ENCODE measurements at regions not wholly inside any gene's neighbourhood (a gene's known extent, or its start where the extent isn't known, plus 50 kb on each side); places are given as distances from the start of the nearest gene placed in this dataset.

DNA sequence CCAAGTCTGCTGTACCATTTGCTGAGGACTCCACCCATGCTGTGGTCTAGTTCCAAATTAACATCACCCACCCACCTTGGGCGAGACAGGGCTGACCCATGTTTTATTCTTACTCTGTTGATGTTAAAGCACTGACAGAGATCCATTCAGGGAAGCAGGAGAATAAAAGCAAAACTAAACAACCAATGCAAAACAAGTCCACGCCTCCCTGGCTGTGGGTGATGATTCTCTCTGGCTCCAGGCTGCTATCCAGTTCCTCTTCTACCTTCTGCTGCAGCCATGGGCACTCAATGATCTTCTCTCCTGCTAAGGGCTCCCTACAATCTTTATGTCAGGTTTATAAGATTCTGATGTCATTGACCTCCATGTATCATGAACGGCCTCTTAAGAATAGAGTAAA lies 786.6 kb upstream of the ID2 start:
- Histone ChIP-seq H3K4me3 (ENCODE audit: low read length) (no peak overlapping the region), H3K4me1 (ENCODE audit: control insufficient read depth, insufficient read depth, low read length) (peaks cover 2% of the 10 kb centered on the region), H3K27ac (ENCODE audit: low read length) (no peak overlapping the region), H3K9me3 (replicated peaks; ENCODE audit: control insufficient read depth, low read depth, low read length) (no peaks in the 10 kb centered on the region), H3K36me3 (ENCODE audit: control insufficient read depth, insufficient read depth, low read length) (no peaks in the 10 kb centered on the region), H3K27me3 (ENCODE audit: control insufficient read depth, insufficient read depth, low read length) (no peaks in the 10 kb centered on the region)
- DNase-seq = no peak
- WGBS (ENCODE audit: insufficient coverage) = 70% methylated on average over 2 of the region's 3 CpGs

- whole genome bisulfite sequencing (ENCODE audit: insufficient coverage) = no CpG with 5 or more reads among the region's 5 CpGs
- Histone ChIP-seq H3K27ac (ENCODE audit: low read length) (no peak overlapping the region), H3K4me3 (ENCODE audit: low read length) (no peak overlapping the region), H3K4me1 (ENCODE audit: control insufficient read depth, insufficient read depth, low read length) (peaks cover 2% of the 10 kb centered on the region), H3K27me3 (ENCODE audit: control insufficient read depth, insufficient read depth, low read length) (no peaks in the 10 kb centered on the region), H3K36me3 (ENCODE audit: control insufficient read depth, insufficient read depth, low read length) (no peaks in the 10 kb centered on the region), H3K9me3 (replicated peaks; ENCODE audit: control insufficient read depth, low read depth, low read length) (no peaks in the 10 kb centered on the region)
- no peak for DNase-seq
These were observed 784.8 kb upstream of the ID2 start for GRCh38 chr2:7896940-7897487.

DNA sequence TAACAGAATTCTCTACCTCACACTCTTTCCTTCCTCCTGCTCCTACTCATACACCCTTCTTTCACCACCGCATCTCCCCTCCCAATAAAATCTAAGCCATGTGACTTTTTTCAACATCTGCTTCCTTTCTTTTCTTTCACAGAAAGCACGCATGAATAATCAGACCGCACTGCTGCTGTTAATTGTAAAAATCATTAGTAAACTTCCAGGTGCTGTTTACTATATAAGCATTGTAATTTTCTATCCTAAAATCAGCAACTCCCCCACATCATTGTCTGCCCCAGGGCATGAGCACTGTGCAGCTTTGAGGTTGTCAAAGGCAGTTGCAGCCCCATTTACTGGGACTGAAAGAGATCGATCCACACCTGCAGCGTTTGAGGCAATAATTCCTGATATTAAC lies 782.6 kb upstream of the ID2 start:
- Histone ChIP-seq H3K4me3 (ENCODE audit: low read length) (no peak overlapping the region), H3K9me3 (replicated peaks; ENCODE audit: control insufficient read depth, low read depth, low read length) (no peaks in the 10 kb centered on the region), H3K27me3 (ENCODE audit: control insufficient read depth, insufficient read depth, low read length) (no peaks in the 10 kb centered on the region), H3K27ac (ENCODE audit: low read length) (no peak overlapping the region), H3K36me3 (ENCODE audit: control insufficient read depth, insufficient read depth, low read length) (no peaks in the 10 kb centered on the region), H3K4me1 (ENCODE audit: control insufficient read depth, insufficient read depth, low read length) (peaks cover 2% of the 10 kb centered on the region)
- no peak for DNase-seq
- WGBS (ENCODE audit: insufficient coverage) = 17% methylated on average over 1 of the region's 5 CpGs

- 60% methylated on average over 1 of the region's 1 CpG for WGBS (ENCODE audit: insufficient coverage)
- no peak for DNase-seq
These were observed 781.9 kb upstream of the ID2 start for GRCh38 chr2:7899923-7900322.

GRCh38 chr2:7900593-7900992 lies 781.3 kb upstream of the ID2 start:
- no peaks in the 10 kb centered on the region for H3K27me3 ChIP-seq (ENCODE audit: control insufficient read depth, insufficient read depth, low read length)
- WGBS (ENCODE audit: insufficient coverage) = no CpG with 5 or more reads among the region's 5 CpGs
- DNase-seq = no peak
- no peaks in the 10 kb centered on the region for H3K9me3 ChIP-seq (replicated peaks; ENCODE audit: control insufficient read depth, low read depth, low read length)
- H3K36me3 ChIP-seq (ENCODE audit: control insufficient read depth, insufficient read depth, low read length) = no peaks in the 10 kb centered on the region
- H3K4me1 ChIP-seq (ENCODE audit: control insufficient read depth, insufficient read depth, low read length) = peaks cover 2% of the 10 kb centered on the region
- H3K27ac ChIP-seq (ENCODE audit: low read length) = no peak overlapping the region
- no peak overlapping the region for H3K4me3 ChIP-seq (ENCODE audit: low read length)

More at GRCh38 chr2:7899923-7900322, 781.9 kb upstream of the ID2 start:
- Histone ChIP-seq H3K9me3 (replicated peaks; ENCODE audit: control insufficient read depth, low read depth, low read length) (no peaks in the 10 kb centered on the region), H3K27ac (ENCODE audit: low read length) (no peak overlapping the region), H3K4me3 (ENCODE audit: low read length) (no peak overlapping the region), H3K36me3 (ENCODE audit: control insufficient read depth, insufficient read depth, low read length) (no peaks in the 10 kb centered on the region), H3K4me1 (ENCODE audit: control insufficient read depth, insufficient read depth, low read length) (peaks cover 2% of the 10 kb centered on the region), H3K27me3 (ENCODE audit: control insufficient read depth, insufficient read depth, low read length) (no peaks in the 10 kb centered on the region)

DNA sequence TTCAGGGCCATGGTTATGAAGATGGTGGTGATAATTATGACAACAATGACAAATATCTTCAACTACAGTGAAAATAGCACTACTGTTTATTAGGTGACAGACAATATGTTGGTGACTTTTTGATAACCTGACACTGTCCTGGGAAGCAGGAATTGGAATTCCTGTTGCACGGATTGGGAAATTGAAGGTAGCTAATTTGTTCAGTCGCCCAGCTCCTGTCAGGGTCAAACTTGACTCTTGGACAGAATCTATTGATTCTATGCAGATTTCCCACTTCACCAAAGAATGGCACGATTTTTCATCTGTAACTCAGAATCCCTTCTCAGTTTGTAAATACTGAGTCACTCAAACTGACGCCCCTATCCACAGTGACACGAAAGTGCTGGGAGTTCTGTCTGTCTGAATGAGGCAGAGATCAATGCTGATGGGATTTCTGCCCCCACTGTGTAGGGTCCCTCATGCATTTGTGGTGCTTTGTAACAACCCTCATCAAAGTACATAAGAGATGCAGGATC lies 779.5 kb upstream of the ID2 start:
- peaks cover 2% of the 10 kb centered on the region for H3K4me1 ChIP-seq (ENCODE audit: control insufficient read depth, insufficient read depth, low read length)
- no peaks in the 10 kb centered on the region for H3K9me3 ChIP-seq (replicated peaks; ENCODE audit: control insufficient read depth, low read depth, low read length)
- H3K4me3 ChIP-seq (ENCODE audit: low read length) = no peak overlapping the region
- H3K27me3 ChIP-seq (ENCODE audit: control insufficient read depth, insufficient read depth, low read length) = no peaks in the 10 kb centered on the region
- DNase-seq = no peak
- no peak overlapping the region for H3K27ac ChIP-seq (ENCODE audit: low read length)
- H3K36me3 ChIP-seq (ENCODE audit: control insufficient read depth, insufficient read depth, low read length) = no peaks in the 10 kb centered on the region
- no CpG with 5 or more reads among the region's 5 CpGs for WGBS (ENCODE audit: insufficient coverage)

DNA sequence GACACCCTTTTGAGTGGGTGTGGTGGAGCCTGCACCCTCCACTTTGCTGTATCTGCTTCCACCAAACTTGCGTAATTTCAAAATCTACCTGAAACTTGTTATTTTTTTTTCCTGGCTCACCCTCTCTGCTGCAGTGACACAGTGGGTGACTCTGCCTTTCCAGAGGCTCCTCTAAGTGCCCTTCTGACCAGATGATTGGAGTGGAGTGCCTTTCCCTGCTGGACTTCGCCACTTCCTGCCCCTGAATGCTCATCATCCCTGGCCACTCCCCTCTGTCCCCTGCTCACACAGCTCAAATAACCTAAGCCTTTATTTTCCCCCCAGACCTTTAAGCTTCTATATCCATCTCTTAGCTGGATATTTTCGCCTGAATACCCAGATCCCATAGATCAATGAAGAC lies 777.5 kb upstream of the ID2 start:
- peaks cover 2% of the 10 kb centered on the region for H3K4me1 ChIP-seq (ENCODE audit: control insufficient read depth, insufficient read depth, low read length)
- no peaks in the 10 kb centered on the region for H3K9me3 ChIP-seq (replicated peaks; ENCODE audit: control insufficient read depth, low read depth, low read length)
- H3K36me3 ChIP-seq (ENCODE audit: control insufficient read depth, insufficient read depth, low read length) = no peaks in the 10 kb centered on the region
- H3K27ac ChIP-seq (ENCODE audit: low read length) = no peak overlapping the region
- WGBS (ENCODE audit: insufficient coverage) = 90% methylated on average over 3 of the region's 3 CpGs
- H3K27me3 ChIP-seq (ENCODE audit: control insufficient read depth, insufficient read depth, low read length) = no peaks in the 10 kb centered on the region
- H3K4me3 ChIP-seq (ENCODE audit: low read length) = no peak overlapping the region
- DNase-seq = no peak

DNA sequence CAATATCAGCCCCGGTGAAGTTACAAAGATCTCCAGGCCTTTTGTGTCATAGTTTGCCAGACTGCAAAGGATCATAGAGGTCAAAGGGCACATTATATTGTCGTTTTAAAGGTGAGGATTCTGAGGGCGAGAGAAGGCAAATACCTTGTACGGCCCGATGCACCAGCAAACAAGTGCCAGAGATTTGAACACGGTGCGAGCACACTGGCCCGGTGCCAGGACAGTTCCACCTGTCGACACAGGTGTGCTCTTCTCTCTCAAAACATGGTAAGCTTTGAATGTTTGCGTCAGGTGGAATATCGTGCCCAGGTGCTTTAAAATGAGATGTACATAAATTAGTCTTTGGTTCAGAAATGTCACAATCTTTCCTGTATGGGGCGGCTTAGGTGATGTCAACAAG lies 776.1 kb upstream of the ID2 start:
- Histone ChIP-seq H3K9me3 (replicated peaks; ENCODE audit: control insufficient read depth, low read depth, low read length) (no peaks in the 10 kb centered on the region), H3K4me3 (ENCODE audit: low read length) (no peak overlapping the region), H3K36me3 (ENCODE audit: control insufficient read depth, insufficient read depth, low read length) (no peaks in the 10 kb centered on the region), H3K27ac (ENCODE audit: low read length) (no peak overlapping the region), H3K27me3 (ENCODE audit: control insufficient read depth, insufficient read depth, low read length) (no peaks in the 10 kb centered on the region), H3K4me1 (ENCODE audit: control insufficient read depth, insufficient read depth, low read length) (no peaks in the 10 kb centered on the region)
- whole genome bisulfite sequencing (ENCODE audit: insufficient coverage) = 70% methylated on average over 8 of the region's 12 CpGs
- no peak for DNase-seq

GRCh38 chr2:7906431-7906830 lies 775.4 kb upstream of the ID2 start:
- 60% methylated on average over 1 of the region's 6 CpGs for WGBS (ENCODE audit: insufficient coverage)
- no peak overlapping the region for H3K27ac ChIP-seq (ENCODE audit: low read length)
- no peak overlapping the region for H3K4me3 ChIP-seq (ENCODE audit: low read length)
- no peaks in the 10 kb centered on the region for H3K9me3 ChIP-seq (replicated peaks; ENCODE audit: control insufficient read depth, low read depth, low read length)
- H3K36me3 ChIP-seq (ENCODE audit: control insufficient read depth, insufficient read depth, low read length) = no peaks in the 10 kb centered on the region
- no peak for DNase-seq
- H3K4me1 ChIP-seq (ENCODE audit: control insufficient read depth, insufficient read depth, low read length) = no peaks in the 10 kb centered on the region
- no peaks in the 10 kb centered on the region for H3K27me3 ChIP-seq (ENCODE audit: control insufficient read depth, insufficient read depth, low read length)

DNA sequence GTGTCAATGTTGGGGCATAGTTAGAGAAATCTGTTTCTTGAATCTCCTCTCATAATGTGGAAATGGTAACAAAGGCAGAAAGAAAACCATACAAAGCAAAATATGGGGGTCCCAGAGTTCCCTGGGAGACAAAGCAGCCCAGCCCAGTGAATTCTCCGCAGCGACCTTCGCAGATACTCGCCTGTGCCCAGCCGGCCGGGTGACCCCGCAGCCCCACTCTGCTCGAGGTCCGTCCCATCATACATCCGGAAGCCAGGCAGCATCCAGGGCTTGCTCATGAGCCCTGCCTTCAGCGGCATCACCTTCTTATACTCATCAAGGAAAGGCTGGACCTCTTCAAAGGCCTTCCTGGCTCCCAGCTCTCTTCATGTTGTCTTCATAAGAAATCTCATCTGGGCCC lies 774.8 kb upstream of the ID2 start:
- Histone ChIP-seq H3K36me3 (ENCODE audit: control insufficient read depth, insufficient read depth, low read length) (no peaks in the 10 kb centered on the region), H3K27ac (ENCODE audit: low read length) (no peak overlapping the region), H3K4me3 (ENCODE audit: low read length) (no peak overlapping the region), H3K9me3 (replicated peaks; ENCODE audit: control insufficient read depth, low read depth, low read length) (no peaks in the 10 kb centered on the region), H3K27me3 (ENCODE audit: control insufficient read depth, insufficient read depth, low read length) (no peaks in the 10 kb centered on the region), H3K4me1 (ENCODE audit: control insufficient read depth, insufficient read depth, low read length) (no peaks in the 10 kb centered on the region)
- DNase-seq = no peak
- WGBS (ENCODE audit: insufficient coverage) = 94% methylated on average over 11 of the region's 11 CpGs

DNA sequence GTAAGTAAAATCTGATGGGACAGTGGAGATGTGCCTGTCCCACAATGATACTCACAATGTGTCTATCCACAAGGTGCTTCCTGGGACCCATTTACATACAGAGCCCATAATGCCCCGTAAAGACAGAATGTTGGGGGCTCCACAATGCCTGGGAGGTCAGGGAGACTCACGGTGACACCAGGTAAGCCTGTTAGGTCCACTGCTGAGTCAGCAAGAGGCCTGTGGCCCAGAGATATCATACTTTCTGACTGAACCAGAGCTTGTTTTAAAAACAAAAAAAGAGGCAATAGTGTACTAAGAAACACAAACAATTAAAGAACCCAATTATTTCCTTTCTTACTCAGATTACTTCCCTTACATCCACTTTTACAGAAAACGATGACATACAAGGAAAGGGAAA lies 771.1 kb upstream of the ID2 start:
- 86% methylated on average over 1 of the region's 3 CpGs for WGBS (ENCODE audit: insufficient coverage)

More for the DNA sequence above, 771.1 kb upstream of the ID2 start:
- Histone ChIP-seq H3K27me3 (ENCODE audit: control insufficient read depth, insufficient read depth, low read length) (no peaks in the 10 kb centered on the region), H3K4me1 (ENCODE audit: control insufficient read depth, insufficient read depth, low read length) (peaks cover 8% of the 10 kb centered on the region), H3K27ac (ENCODE audit: low read length) (no peak overlapping the region), H3K36me3 (ENCODE audit: control insufficient read depth, insufficient read depth, low read length) (no peaks in the 10 kb centered on the region), H3K4me3 (ENCODE audit: low read length) (no peak overlapping the region), H3K9me3 (replicated peaks; ENCODE audit: control insufficient read depth, low read depth, low read length) (no peaks in the 10 kb centered on the region)
- no peak for DNase-seq

Measured in muscle of leg (tissue), 3 donors.